Stimulated activated CD4-positive, alpha-beta T cell treated with anti-CD3 and anti-CD28 coated beads, Interleukin-15, amount 100 ng/mL, for 48 hours (primary cell): ENCODE measurements at regions not wholly inside any gene's neighbourhood (a gene's known extent, or its start where the extent isn't known, plus 50 kb on each side); places are given as distances from the start of the nearest gene placed in this dataset.

Experiments used
- DNase-seq, 2 donors: peaks; one replicate each; pipeline ENCODE4 v3.0.0-alpha.2; 2020; ENCODE audit warnings: low read depth in 2 of 2

GRCh38 chr11:110832080-110832479 lies 119.8 kb upstream of the ARHGAP20 start:
- no peak for DNase-seq

- DNase-seq, result no peak
Measured at GRCh38 chr11:110830747-110831146, 118.5 kb upstream of the ARHGAP20 start.

- DNase-seq, result no peak
Measured at GRCh38 chr11:110830344-110830743, 118.1 kb upstream of the ARHGAP20 start.

GRCh38 chr11:110829873-110830272 lies 117.6 kb upstream of the ARHGAP20 start:
- no peak for DNase-seq

GRCh38 chr11:110828086-110828485 lies 115.8 kb upstream of the ARHGAP20 start:
- no peak for DNase-seq

- no peak for DNase-seq
Measured at GRCh38 chr11:110827276-110827675, 115.0 kb upstream of the ARHGAP20 start.

GRCh38 chr11:110824912-110825620 lies 112.8 kb upstream of the ARHGAP20 start:
- DNase-seq, result no peak

GRCh38 chr11:110818032-110818687 lies 105.9 kb upstream of the ARHGAP20 start:
- peak; percentile 20 to 24 for DNase-seq

- no peak for DNase-seq
Measured at GRCh38 chr11:110812086-110812733, 100.0 kb upstream of the ARHGAP20 start.

GRCh38 chr11:110809417-110810199 lies 97.4 kb upstream of the ARHGAP20 start:
- no peak for DNase-seq

GRCh38 chr11:110808248-110808647 lies 96.0 kb upstream of the ARHGAP20 start:
- no peak for DNase-seq

GRCh38 chr11:110807801-110808200 lies 95.6 kb upstream of the ARHGAP20 start:
- DNase-seq, result no peak

- DNase-seq, result no peak
Measured at GRCh38 chr11:110805756-110806155, 93.5 kb upstream of the ARHGAP20 start.

- DNase-seq, result no peak
Measured at GRCh38 chr11:110802162-110802561, 89.9 kb upstream of the ARHGAP20 start.

GRCh38 chr11:110801328-110801727 lies 89.1 kb upstream of the ARHGAP20 start:
- no peak for DNase-seq

- no peak for DNase-seq
Measured at GRCh38 chr11:110798201-110798900, 86.1 kb upstream of the ARHGAP20 start.

GRCh38 chr11:110797453-110797852 lies 85.2 kb upstream of the ARHGAP20 start:
- no peak for DNase-seq

- DNase-seq, result no peak
Measured at GRCh38 chr11:110795112-110795624, 82.9 kb upstream of the ARHGAP20 start.

GRCh38 chr11:110793556-110793955 lies 81.3 kb upstream of the ARHGAP20 start:
- no peak for DNase-seq

- DNase-seq, result no peak
Measured at GRCh38 chr11:110791621-110792020, 79.4 kb upstream of the ARHGAP20 start.

GRCh38 chr11:110787680-110788079 lies 75.4 kb upstream of the ARHGAP20 start:
- no peak for DNase-seq
